ENCODE measurements at regions not wholly inside any gene's neighbourhood (a gene's known extent, or its start where the extent isn't known, plus 50 kb on each side); places are given as distances from the start of the nearest gene placed in this dataset.

GRCh38 chr7:72490301-72490700, 78.2 kb upstream of the CALN1 start:
- no peak overlapping the region for H3K4me2 ChIP-seq (ENCODE audit: low read depth, low read length)
- H3K79me2 ChIP-seq (ENCODE audit: low read length), result no peaks in the 10 kb centered on the region
- no peaks in the 10 kb centered on the region for H3K36me3 ChIP-seq (replicated peaks; ENCODE audit: insufficient read depth, low read length)
- no peaks in the 10 kb centered on the region for H3K9me3 ChIP-seq (replicated peaks; ENCODE audit: insufficient read depth, low read length)
- no peaks in the 10 kb centered on the region for H3F3A ChIP-seq (ENCODE audit: insufficient read depth, low read length)
- no peak overlapping the region for H3K9ac ChIP-seq (ENCODE audit: low read length)
- H3K4me3 ChIP-seq (ENCODE audit: low read length), result no peak overlapping the region
- no peak overlapping the region for H2AFZ ChIP-seq (ENCODE audit: low read length)
- no peaks in the 10 kb centered on the region for H3K27me3 ChIP-seq (replicated peaks; ENCODE audit: insufficient read depth, low read length)
- H3K9me2 ChIP-seq (replicated peaks; ENCODE audit: insufficient read depth, low read length), result no peaks in the 10 kb centered on the region
- H4K20me1 ChIP-seq (ENCODE audit: insufficient read depth, low read length), result no peaks in the 10 kb centered on the region
- no peak for DNase-seq
- no peaks in the 10 kb centered on the region for H3K4me1 ChIP-seq (ENCODE audit: low read length)
- H3K27ac ChIP-seq (ENCODE audit: low read length), result no peak overlapping the region
- TF ChIP-seq EZH2 (optimal IDR thresholded peaks at IDR 0.05; ENCODE audit: low read depth, low read length), result no peak
- no peak for TF ChIP-seq EZH2phosphoT487 (IDR thresholded peaks at IDR 0.05; ENCODE audit: low read length)
- TF ChIP-seq CTCF (IDR thresholded peaks at IDR 0.05; ENCODE audit: low read length), result no peak

- H3K9me2 ChIP-seq (replicated peaks; ENCODE audit: insufficient read depth, low read length), result no peaks in the 10 kb centered on the region
- H3K27me3 ChIP-seq (replicated peaks; ENCODE audit: insufficient read depth, low read length), result no peaks in the 10 kb centered on the region
- no peaks in the 10 kb centered on the region for H3K36me3 ChIP-seq (replicated peaks; ENCODE audit: insufficient read depth, low read length)
- no peak overlapping the region for H3K4me3 ChIP-seq (ENCODE audit: low read length)
- no peaks in the 10 kb centered on the region for H3K4me1 ChIP-seq (ENCODE audit: low read length)
- no peaks in the 10 kb centered on the region for H3K79me2 ChIP-seq (ENCODE audit: low read length)
- H3F3A ChIP-seq (ENCODE audit: insufficient read depth, low read length), result no peaks in the 10 kb centered on the region
- H3K27ac ChIP-seq (ENCODE audit: low read length), result no peak overlapping the region
- no peak for TF ChIP-seq EZH2phosphoT487 (IDR thresholded peaks at IDR 0.05; ENCODE audit: low read length)
- no peak overlapping the region for H3K9ac ChIP-seq (ENCODE audit: low read length)
- H3K9me3 ChIP-seq (replicated peaks; ENCODE audit: insufficient read depth, low read length), result no peaks in the 10 kb centered on the region
- no peaks in the 10 kb centered on the region for H4K20me1 ChIP-seq (ENCODE audit: insufficient read depth, low read length)
- no peak for DNase-seq
- H3K4me2 ChIP-seq (ENCODE audit: low read depth, low read length), result no peak overlapping the region
- H2AFZ ChIP-seq (ENCODE audit: low read length), result no peak overlapping the region
These were observed 69.8 kb upstream of the CALN1 start for GRCh38 chr7:72481934-72482333.

GRCh38 chr7:72476608-72477305, 64.6 kb upstream of the CALN1 start:
- Histone ChIP-seq H3K4me3 (ENCODE audit: low read length) (no peak overlapping the region), H3K27me3 (replicated peaks; ENCODE audit: insufficient read depth, low read length) (no peaks in the 10 kb centered on the region), H3K9me3 (replicated peaks; ENCODE audit: insufficient read depth, low read length) (no peaks in the 10 kb centered on the region), H3K79me2 (ENCODE audit: low read length) (no peaks in the 10 kb centered on the region), H3F3A (ENCODE audit: insufficient read depth, low read length) (no peaks in the 10 kb centered on the region), H3K27ac (ENCODE audit: low read length) (no peak overlapping the region), H4K20me1 (ENCODE audit: insufficient read depth, low read length) (no peaks in the 10 kb centered on the region), H3K36me3 (replicated peaks; ENCODE audit: insufficient read depth, low read length) (no peaks in the 10 kb centered on the region), H3K9ac (ENCODE audit: low read length) (no peak overlapping the region), H3K4me1 (ENCODE audit: low read length) (no peaks in the 10 kb centered on the region), H3K4me2 (ENCODE audit: low read depth, low read length) (no peak overlapping the region), H3K9me2 (replicated peaks; ENCODE audit: insufficient read depth, low read length) (no peaks in the 10 kb centered on the region), H2AFZ (ENCODE audit: low read length) (no peak overlapping the region)
- no peak for DNase-seq
- TF ChIP-seq EZH2phosphoT487 (IDR thresholded peaks at IDR 0.05; ENCODE audit: low read length) (no peak), CTCF (IDR thresholded peaks at IDR 0.05; ENCODE audit: low read length) (no peak), EZH2 (optimal IDR thresholded peaks at IDR 0.05; ENCODE audit: low read depth, low read length) (no peak)

GRCh38 chr7:72467237-72467636, 55.1 kb upstream of the CALN1 start:
- Histone ChIP-seq H4K20me1 (ENCODE audit: insufficient read depth, low read length) (no peaks in the 10 kb centered on the region), H3F3A (ENCODE audit: insufficient read depth, low read length) (no peaks in the 10 kb centered on the region), H2AFZ (ENCODE audit: low read length) (no peak overlapping the region), H3K9me2 (replicated peaks; ENCODE audit: insufficient read depth, low read length) (no peaks in the 10 kb centered on the region), H3K9me3 (replicated peaks; ENCODE audit: insufficient read depth, low read length) (no peaks in the 10 kb centered on the region), H3K4me3 (ENCODE audit: low read length) (no peak overlapping the region), H3K9ac (ENCODE audit: low read length) (no peak overlapping the region), H3K27me3 (replicated peaks; ENCODE audit: insufficient read depth, low read length) (no peaks in the 10 kb centered on the region), H3K4me2 (ENCODE audit: low read depth, low read length) (no peak overlapping the region), H3K4me1 (ENCODE audit: low read length) (no peaks in the 10 kb centered on the region), H3K36me3 (replicated peaks; ENCODE audit: insufficient read depth, low read length) (no peaks in the 10 kb centered on the region), H3K79me2 (ENCODE audit: low read length) (no peaks in the 10 kb centered on the region), H3K27ac (ENCODE audit: low read length) (no peak overlapping the region)
- TF ChIP-seq CTCF (IDR thresholded peaks at IDR 0.05; ENCODE audit: low read length) (no peak), EZH2 (optimal IDR thresholded peaks at IDR 0.05; ENCODE audit: low read depth, low read length) (no peak)
- no peak for DNase-seq
